Activated T-cell treated with anti-CD3 and anti-CD28 coated beads for 4 hours (primary cell): ENCODE measurements at regions not wholly inside any gene's neighbourhood (a gene's known extent, or its start where the extent isn't known, plus 50 kb on each side); places are given as distances from the start of the nearest gene placed in this dataset.

Experiments used
- DNase-seq: peaks from one replicate; pipeline ENCODE4 v3.0.0-alpha.2; 2020

DNA sequence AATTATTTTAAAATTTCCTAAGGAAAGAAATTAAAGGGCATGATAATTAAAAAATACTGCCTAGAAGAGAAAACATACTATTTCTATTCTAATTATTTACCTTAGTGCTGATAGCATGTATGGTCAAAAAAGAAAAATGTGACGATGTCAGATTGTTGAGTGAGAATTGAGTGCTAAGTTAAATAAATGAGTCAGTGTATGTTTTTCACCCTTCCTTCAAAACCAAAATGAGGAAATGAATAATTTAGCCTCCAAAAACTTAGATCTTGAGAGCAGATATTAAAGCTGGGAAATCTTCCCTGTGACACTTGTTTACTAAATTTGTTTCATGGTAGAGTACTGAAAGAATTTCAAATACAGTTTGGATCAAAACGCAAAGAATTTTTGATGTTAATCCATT is 58.6 kb upstream of the NYAP2 start:
- DNase-seq = no peak

DNA sequence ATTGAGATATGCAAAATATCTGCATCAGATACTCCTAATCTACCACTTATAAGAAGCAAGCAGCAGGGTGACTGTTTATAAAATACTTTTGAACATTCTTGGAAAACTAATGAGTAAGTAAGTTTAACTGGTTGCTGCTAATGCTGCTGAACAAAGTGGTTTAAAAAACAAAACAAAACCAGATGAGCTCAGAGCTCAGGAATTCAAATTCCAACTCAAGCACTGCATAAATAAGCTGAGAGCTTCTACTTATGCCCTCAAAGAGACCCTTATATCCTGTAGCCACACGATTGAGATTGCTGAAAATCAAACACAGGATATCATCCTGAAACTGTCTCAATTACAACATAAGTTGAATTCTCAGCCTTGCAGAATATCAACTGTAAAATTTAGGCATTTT is 62.3 kb upstream of the NYAP2 start:
- no peak for DNase-seq

DNA sequence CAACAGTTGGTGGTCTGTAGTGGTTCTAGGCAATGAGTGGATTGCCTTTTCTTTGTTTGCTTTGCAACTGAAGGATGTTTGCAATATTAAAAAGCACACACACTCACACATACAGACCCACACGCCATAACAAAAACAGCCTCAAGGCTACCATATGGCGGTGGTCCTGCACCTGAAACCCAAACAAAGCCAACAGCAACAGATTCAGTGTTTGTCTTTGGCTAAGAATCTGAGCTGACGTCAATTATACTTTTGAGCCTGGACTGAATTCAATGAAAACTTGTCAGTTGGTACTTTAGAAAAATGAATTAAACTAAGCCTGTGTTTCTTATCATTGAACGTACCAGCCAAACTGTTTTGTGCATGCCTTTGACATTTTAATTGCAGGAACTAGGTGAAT is 65.0 kb upstream of the NYAP2 start:
- no peak for DNase-seq

DNA sequence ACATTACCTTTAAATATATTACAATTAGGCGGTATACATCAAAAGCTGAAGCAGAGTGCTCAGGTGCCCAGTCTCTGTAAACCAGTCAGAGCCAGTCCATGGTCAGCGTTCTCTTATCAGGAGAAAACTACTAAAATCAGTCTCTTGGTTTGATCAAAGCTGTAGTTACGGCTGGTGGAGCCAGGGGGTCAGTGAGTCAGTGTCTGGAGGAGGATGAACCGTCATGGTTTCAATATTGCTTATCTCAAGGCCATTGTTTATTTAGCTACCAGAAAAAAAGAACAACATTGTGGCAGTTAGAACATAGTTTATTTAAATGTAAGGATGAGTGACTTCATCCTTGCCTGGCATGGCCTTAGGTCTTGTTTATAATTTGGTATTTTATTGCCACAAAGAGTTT is 71.3 kb upstream of the NYAP2 start:
- no peak for DNase-seq

DNA sequence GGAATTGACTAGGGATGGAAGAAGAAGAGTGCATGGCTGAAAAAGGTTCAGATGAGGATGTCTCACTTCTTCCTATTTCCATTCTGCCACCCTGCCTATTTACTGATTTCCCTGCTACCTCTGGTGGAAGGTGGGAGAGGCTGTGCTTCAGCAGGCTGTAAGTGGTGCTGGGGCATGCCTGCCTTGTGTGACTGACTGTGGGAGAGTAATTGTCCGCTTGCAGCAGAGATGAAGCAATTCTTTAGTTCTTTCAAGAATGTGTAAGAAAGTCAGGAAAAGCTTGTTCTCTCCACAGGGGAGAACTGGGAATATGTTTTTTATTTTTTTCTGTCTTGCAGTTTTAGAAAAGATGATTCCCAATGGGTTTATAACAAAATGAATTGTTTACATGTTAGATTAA is 72.5 kb upstream of the NYAP2 start:
- no peak for DNase-seq

DNA sequence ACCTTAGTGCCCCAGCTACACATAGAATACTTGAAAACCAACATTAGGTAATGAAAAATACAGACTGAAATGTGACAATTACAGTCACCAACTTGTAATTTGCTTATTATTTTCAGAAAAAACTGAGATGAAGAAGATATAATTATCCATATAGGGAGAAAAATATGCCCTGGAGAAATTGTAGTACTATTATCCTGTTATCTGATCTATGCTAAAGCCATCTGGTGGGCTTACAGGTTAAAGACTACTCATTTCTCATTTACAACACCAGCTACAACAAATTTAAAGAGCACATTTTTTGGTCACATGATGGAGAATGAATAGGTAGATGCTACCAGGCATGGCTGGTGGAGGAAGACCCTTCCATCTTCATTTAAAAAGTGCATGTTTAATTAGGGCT is 79.6 kb upstream of the NYAP2 start:
- DNase-seq = no peak

DNA sequence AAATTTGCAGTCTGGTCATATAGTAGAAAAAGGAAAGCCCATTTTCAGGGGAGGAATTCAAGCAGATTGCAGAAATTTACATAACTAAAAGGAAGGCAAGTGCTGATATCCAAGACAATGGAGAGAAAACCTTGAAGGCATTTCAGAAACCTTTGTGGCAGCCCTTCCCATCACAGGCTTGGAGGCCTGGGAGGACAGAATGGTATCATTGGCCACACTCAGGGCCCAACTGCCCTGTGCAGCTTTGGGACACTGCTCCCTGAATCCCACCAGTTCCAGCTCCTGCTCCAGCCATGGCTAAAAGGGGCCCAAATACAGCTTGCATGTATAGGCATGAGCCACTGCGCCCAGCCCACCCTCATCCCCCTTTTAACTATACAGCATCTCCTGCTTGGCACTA is 81.1 kb upstream of the NYAP2 start:
- DNase-seq = no peak

DNA sequence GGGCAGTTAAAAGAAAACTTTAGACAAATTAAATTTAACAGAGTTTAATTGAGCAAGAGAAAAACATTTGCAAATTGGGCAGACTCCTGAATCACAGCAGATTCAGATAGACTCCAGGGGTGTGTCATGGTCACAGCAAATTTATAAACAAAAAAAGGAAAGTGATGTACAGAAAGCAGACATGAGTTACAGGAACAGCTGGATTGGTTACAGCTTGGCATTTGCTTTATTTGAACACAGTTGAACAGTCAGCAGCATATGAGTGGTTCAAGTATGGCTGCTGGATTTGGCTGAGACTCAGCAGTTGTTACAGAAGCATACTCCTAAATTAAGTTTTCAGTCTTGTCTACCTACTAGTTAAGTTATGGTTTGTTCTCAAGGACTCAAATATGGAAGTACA is 82.3 kb upstream of the NYAP2 start:
- no peak for DNase-seq

DNA sequence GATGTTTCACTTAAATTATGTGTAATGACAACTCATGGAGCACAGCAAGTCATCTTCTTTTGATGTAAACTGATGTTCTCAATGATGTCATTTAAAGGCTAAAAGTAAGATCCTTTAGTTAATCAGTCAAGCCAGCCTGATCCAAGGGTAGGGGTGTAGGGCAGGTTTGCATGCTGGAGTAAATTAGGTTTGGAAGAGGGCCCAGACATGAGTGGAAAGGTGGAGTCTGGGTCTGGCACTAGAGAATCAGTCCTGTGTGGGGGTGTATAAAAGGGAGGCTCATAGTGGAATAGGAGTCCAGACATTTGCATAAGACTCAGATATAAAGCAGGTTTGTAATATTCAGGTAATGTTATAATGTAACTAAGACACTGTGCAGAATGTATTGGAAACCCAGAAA is 88.8 kb upstream of the NYAP2 start:
- no peak for DNase-seq

DNA sequence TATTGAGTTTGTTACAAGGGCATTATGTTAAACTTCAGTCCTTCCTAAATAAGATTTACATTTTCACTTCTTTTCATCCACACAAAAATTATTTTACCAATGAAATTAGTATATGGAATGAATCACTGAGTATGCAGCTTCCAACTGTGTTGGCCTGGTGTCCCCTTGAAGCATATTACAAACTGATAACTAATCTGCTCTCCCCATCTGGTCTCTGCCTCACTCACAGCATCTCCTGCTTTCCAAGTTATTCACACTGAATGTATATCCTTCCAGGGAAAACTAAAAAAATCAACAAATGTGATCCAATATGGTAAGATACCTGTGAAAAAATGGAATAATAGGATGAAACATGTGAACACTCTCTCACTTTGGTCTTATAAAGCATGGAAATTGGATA is 90.0 kb upstream of the NYAP2 start:
- no peak for DNase-seq

DNA sequence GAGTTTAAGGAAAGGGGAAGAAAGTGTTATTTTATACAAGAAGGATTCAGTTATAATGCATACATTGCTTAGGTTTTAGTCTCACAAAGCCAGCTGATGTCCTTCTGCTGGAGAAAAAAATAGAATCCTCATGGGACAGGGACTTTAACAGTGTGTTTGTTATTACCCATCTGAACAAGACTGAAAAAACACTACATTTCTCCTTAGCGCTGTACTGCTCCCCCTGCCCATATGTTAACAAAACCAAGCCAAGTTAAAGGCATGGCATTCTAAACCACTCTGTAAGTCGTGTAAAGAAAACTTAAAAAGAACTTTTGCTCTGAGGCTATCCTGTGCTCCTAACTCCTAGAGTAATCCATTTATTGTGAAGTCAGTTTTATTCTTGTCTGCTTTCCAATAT is 102.6 kb upstream of the NYAP2 start:
- no peak for DNase-seq

DNA sequence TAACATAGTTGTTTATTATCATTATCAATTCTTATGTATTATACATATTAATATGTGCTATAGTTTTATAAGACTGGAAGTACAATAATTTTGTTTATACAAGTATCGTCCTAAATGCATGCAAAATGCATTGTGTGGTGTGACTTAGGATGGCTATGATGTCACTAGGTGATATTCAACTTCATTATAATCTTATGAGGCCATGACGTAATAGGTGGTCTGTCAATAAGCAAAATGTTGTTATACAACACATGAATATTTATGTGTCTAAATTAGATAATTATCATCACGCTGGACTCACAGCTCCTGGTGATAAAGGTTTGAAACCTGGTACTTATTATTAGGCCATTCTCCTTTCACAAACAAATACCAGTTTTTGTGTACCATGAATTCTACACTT is 104.4 kb upstream of the NYAP2 start:
- no peak for DNase-seq

DNA sequence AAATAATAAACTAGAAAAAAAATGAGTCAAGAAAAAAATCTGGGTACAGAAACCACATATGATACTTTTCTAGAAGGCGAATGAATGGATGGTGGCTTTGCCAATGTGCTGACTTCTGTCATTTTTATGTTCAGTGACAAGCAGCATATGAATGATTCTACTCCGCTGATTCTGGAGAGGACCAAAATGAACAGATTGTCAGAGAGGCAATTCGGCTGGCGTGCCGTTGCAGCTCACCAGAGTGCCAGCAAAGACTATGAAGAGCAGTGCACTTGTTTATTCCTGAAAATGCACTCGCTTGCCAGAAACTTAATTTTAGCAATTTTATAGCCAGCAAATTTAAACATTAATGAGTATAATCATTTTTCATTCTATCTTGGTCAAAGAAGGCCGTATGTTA is 105.9 kb upstream of the NYAP2 start:
- DNase-seq = no peak

DNA sequence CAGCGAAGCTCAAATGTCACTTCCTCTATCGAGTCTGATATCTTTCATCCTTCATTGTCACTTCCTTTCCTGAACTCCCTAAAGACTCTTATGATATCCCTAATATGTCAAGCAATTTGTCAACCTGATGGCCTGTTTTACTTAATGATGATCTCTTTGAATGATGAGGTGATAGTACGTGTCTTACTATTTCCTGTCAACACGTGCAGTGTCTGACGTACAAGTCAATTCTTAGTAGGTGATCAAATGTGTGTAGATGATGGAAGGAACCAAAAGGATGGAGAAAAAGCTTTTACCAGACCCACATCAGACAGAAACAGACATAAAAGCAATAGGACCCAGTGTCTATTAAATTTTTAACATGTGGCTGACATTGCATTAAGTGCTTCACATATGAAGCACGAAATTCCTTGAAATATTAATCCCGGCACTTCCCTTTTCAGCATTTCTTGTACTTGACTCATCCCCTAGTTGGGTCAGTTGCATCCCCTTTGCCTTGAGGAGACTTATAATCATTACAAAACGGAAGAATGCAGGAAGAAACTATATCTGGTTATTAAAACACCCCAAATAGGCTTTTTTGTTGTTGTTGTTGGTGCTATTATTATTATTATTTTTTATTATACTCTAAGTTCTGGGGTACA is 108.6 kb upstream of the NYAP2 start:
- no peak for DNase-seq

DNA sequence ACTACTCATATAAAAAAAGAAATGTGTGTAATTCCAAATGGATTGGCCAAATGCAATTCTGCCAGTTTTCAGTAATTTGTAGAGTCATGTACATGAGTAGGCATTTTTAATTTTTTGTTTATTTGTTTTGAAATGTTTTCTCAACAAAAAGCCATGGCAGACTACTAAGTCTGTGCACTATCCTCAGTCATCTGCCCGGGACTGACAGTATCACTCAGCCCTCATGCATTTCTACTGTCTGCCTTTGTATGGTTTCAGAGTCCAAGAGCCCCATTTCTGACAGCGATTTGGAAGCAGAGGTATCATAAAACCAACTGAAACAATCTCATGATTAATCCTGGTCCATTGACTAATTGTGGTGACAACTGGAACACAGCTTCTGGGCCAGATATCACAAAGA is 109.9 kb upstream of the NYAP2 start:
- no peak for DNase-seq

DNA sequence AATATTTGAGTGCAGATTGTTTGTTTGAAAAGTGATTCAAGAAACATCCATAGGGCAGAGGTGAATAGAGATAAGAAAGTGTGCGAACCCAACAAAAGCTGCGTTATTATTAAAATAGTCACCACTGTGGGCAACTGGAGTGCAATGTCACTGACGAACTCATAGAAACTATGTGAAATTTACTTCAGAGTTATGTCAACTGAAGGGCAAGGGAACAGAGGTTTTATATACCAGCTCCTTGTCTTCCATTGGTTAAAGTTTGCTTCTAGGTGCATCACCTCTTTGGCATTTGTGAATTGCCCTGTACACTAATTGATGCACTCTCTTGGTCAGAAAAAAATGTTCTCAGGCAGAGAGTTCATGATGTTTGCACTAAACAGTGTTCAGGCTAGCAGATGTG is 110.5 kb upstream of the NYAP2 start:
- no peak for DNase-seq

DNA sequence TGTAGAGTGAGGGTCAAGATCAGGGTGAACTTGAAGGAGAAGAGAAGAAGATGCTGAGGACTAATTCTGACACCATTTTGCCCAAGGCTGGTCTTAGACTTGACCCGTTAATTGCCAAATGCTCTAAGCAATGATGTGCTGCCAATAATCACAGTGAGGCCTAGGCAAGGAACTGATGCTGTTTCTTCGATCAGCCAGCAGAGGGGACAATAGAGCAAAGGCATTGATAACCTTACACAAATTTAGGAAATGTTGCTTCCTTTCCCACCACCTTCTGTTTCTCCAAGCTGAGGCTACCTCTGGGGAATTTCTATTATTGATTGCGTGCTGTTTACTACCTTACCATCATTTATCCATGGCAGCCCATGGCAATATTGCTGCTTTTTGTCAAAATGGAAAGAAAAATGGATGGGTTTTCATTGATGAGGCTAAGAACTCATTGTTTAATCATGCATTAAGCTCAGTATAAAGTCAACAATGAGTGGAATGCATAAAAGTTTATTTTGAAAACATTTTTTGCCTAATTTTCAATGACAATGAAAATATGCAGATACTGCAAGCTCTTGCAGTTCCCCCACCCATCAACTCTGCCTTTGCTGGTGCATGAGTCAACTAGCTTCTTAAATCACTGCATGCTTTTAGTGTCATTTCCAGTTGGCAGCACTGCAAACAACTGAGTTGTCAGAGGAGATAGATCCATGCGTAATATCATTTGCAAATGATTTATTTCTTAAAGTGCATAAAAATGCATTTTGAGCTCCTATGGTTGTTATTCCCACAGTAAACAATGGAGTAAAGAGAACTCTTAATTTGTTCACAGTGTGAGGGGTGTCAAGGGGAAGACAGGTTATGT is 116.4 kb upstream of the NYAP2 start:
- no peak for DNase-seq

DNA sequence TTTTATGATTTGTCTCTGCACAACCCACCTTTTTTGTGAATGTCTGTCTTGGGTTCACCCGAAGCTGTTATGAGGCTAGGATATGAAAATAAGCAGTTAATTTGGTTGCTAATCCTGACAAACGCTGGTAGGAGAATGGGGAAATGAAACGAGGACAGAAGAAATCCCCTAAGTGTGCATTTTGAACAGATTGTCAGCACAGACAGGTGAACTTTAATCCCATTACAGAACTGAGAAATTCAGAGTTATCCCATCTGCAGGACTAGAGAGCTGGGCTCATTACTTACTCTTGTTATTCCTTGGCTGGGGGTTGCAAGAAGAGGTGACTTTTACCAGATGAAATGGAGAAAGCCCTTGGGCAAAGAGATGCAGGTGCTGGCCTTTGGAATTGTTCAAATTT is 123.3 kb upstream of the NYAP2 start:
- no peak for DNase-seq

DNA sequence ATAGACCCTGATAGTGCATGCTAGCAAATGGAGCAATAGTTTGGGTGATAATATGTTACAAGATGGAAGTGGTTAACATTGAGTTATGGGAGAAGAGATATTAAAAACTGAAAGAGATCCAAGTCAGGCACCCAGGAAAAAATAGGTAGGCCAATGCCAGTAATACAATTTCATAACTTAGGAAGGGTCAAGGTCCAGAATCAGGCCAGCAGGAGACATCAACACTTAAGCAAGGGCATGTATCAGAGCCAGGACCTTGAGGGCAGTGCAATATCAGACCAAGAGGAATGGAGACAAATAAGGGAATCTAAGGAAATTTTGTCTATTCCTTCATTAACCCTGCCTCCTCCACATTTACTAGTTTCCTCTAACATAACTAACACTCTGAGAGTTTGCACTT is 124.1 kb upstream of the NYAP2 start:
- DNase-seq = no peak

DNA sequence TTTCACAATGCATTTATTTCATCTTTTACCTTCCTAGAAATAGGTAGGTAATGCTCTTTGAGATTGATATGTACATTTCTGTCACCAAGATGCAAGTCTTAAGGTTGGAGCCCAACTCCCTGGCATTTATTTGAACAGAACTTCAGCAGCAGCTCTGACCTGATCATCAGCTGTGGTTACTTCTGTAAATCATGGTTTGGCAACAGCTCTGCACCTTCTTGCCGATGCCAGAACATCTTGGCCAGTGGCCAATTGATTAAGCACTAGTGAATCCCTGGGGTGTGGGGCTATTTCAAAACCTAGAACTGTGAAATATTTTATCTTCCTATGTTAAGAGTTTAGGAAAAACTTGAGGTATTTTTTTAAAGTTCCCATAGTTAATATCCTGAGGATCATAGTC is 124.8 kb upstream of the NYAP2 start:
- DNase-seq = no peak

DNA sequence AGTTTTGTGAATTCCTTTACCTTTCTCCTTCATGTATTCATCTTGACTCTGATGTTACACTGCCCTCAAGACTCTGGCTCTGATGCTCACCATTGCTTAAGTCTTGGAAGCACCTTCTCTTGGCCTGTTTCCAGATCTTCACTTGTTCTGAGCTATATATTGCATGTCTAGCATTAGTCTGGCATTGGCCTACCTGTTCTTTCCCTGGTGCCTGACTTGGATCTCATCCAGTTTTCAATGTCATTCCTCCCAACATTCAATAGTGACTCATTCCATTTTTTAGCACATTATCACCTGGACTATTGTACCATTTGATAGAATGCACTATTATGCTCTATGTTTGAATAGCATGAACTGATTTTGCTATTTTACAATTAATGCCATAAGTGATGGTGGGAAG is 127.3 kb upstream of the NYAP2 start:
- DNase-seq = no peak

DNA sequence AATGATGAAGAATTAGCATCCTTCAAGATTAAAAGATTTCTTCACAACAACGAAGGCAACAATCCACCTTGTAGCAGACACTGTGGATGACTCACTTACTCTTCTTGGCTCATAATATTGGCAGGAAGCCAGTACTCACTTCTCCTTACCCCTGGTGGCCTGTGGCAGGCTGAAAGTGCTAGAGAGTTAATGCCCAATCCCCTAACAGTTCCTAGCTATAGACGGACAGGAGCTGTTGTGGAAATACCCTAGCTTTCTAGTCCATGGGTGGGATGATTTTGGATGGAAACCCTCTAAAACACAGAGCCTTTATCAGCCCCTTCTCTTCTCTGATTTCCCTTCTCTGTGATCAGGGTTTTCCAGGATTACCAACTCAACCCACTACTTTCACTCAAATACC is 128.6 kb upstream of the NYAP2 start:
- DNase-seq = no peak

DNA sequence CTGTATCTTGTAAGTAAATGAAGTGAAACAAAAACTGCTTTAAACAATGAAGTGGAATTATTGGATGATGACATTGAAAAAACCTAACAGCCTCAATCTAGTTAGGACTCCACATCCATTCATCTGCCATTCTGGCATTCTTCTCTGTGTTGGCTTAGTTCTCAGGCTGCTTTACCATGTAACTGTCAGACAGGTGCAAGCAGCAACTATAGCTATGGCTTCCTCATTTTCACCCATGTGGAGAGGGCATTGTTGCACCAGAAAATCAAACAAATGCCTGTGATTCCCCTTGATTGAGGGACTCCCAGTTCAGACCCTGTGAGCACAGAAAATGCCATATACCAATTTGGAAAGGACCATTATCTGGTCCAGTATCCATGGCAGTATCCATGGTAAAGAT is 129.5 kb upstream of the NYAP2 start:
- DNase-seq = no peak

DNA sequence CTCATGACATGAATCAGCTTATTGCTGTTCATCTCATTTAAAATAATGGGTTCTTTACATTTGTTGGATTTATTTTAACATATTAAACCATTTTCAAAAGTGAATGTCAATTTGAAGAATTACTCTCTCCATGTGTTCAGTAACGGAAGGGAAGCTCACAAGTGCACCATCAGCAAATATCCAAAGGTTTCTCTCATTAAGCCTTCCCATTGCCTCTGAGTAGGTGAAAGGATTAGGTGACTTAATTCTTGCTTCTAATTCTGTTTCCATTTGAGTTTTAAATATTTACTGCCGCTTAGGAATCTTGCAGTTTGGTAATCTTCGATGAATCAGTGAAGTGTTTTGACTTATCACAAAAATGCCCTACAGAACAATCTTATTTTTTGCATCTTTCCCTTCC is 145.1 kb upstream of the NYAP2 start:
- DNase-seq = no peak

DNA sequence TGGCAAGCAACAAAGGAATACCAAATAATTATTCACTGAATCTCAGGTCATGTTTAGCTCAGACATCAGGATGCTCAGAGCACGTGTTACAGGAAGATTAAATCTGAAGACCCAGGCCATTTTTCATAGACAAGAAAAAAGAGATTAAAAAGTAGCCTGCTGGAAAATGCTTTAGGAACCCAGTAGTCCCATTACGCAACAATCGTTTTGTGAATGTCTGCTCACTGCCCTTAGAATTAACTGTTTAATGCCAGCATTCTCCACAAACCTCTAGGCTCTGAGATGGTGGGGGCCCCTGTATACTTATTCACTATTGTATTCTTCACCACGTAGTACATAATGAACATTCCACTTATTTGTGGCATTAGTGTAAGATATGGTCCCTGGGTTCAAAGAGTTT is 154.6 kb upstream of the NYAP2 start:
- no peak for DNase-seq
